ENCODE measurements at regions not wholly inside any gene's neighbourhood (a gene's known extent, or its start where the extent isn't known, plus 50 kb on each side); places are given as distances from the start of the nearest gene placed in this dataset.

- no peaks in the 10 kb centered on the region for H3K4me1 ChIP-seq (ENCODE audit: insufficient read depth, low read length)
- no peak overlapping the region for H3K4me3 ChIP-seq (ENCODE audit: low read length)
- H3K27me3 ChIP-seq (ENCODE audit: insufficient read depth, low read length): no peaks in the 10 kb centered on the region
- H3K9me3 ChIP-seq (ENCODE audit: low read depth, low read length): no peaks in the 10 kb centered on the region
Observed at GRCh38 chr18:22783662-22784076, 149.5 kb upstream of the RBBP8 start.

- Histone ChIP-seq H3K27me3 (ENCODE audit: insufficient read depth, low read length) (no peaks in the 10 kb centered on the region), H3K9me3 (ENCODE audit: low read depth, low read length) (no peaks in the 10 kb centered on the region), H3K4me3 (ENCODE audit: low read length) (no peak overlapping the region), H3K4me1 (ENCODE audit: insufficient read depth, low read length) (peaks cover 9% of the 10 kb centered on the region)
Observed at GRCh38 chr18:22789052-22789451, 144.1 kb upstream of the RBBP8 start.

GRCh38 chr18:22789600-22789999, 143.5 kb upstream of the RBBP8 start:
- no peaks in the 10 kb centered on the region for H3K27me3 ChIP-seq (ENCODE audit: insufficient read depth, low read length)
- no peaks in the 10 kb centered on the region for H3K9me3 ChIP-seq (ENCODE audit: low read depth, low read length)
- H3K4me3 ChIP-seq (ENCODE audit: low read length): no peak overlapping the region
- peaks cover 9% of the 10 kb centered on the region for H3K4me1 ChIP-seq (ENCODE audit: insufficient read depth, low read length)

GRCh38 chr18:22790545-22791309, 142.4 kb upstream of the RBBP8 start:
- H3K4me1 ChIP-seq (ENCODE audit: insufficient read depth, low read length): peaks cover 9% of the 10 kb centered on the region
- H3K4me3 ChIP-seq (ENCODE audit: low read length): no peak overlapping the region
- no peaks in the 10 kb centered on the region for H3K27me3 ChIP-seq (ENCODE audit: insufficient read depth, low read length)
- H3K9me3 ChIP-seq (ENCODE audit: low read depth, low read length): no peaks in the 10 kb centered on the region

GRCh38 chr18:22791310-22791610, 141.9 kb upstream of the RBBP8 start:
- Histone ChIP-seq H3K27me3 (ENCODE audit: insufficient read depth, low read length) (no peaks in the 10 kb centered on the region), H3K9me3 (ENCODE audit: low read depth, low read length) (no peaks in the 10 kb centered on the region), H3K4me3 (ENCODE audit: low read length) (no peak overlapping the region), H3K4me1 (ENCODE audit: insufficient read depth, low read length) (peaks cover 9% of the 10 kb centered on the region)

GRCh38 chr18:22796113-22796512, 137.0 kb upstream of the RBBP8 start:
- Histone ChIP-seq H3K9me3 (ENCODE audit: low read depth, low read length) (no peaks in the 10 kb centered on the region), H3K27me3 (ENCODE audit: insufficient read depth, low read length) (no peaks in the 10 kb centered on the region), H3K4me3 (ENCODE audit: low read length) (no peak overlapping the region), H3K4me1 (ENCODE audit: insufficient read depth, low read length) (peaks cover 2% of the 10 kb centered on the region)

- Histone ChIP-seq H3K4me3 (ENCODE audit: low read length) (no peak overlapping the region), H3K4me1 (ENCODE audit: insufficient read depth, low read length) (no peaks in the 10 kb centered on the region), H3K9me3 (ENCODE audit: low read depth, low read length) (no peaks in the 10 kb centered on the region), H3K27me3 (ENCODE audit: insufficient read depth, low read length) (no peaks in the 10 kb centered on the region)
Observed at GRCh38 chr18:22800551-22800951, 132.6 kb upstream of the RBBP8 start.

GRCh38 chr18:22813648-22814328, 119.3 kb upstream of the RBBP8 start:
- H3K4me3 ChIP-seq (ENCODE audit: low read length): no peak overlapping the region
- H3K4me1 ChIP-seq (ENCODE audit: insufficient read depth, low read length): no peaks in the 10 kb centered on the region
- H3K9me3 ChIP-seq (ENCODE audit: low read depth, low read length): no peaks in the 10 kb centered on the region
- H3K27me3 ChIP-seq (ENCODE audit: insufficient read depth, low read length): peaks cover 14% of the 10 kb centered on the region

- Histone ChIP-seq H3K27me3 (ENCODE audit: insufficient read depth, low read length) (peaks cover 14% of the 10 kb centered on the region), H3K4me3 (ENCODE audit: low read length) (no peak overlapping the region), H3K4me1 (ENCODE audit: insufficient read depth, low read length) (no peaks in the 10 kb centered on the region), H3K9me3 (ENCODE audit: low read depth, low read length) (no peaks in the 10 kb centered on the region)
Observed at GRCh38 chr18:22814329-22814703, 118.8 kb upstream of the RBBP8 start.

GRCh38 chr18:22816266-22817176, 116.6 kb upstream of the RBBP8 start:
- no peaks in the 10 kb centered on the region for H3K9me3 ChIP-seq (ENCODE audit: low read depth, low read length)
- no peak overlapping the region for H3K4me3 ChIP-seq (ENCODE audit: low read length)
- peaks cover 14% of the 10 kb centered on the region for H3K27me3 ChIP-seq (ENCODE audit: insufficient read depth, low read length)
- H3K4me1 ChIP-seq (ENCODE audit: insufficient read depth, low read length): no peaks in the 10 kb centered on the region

GRCh38 chr18:22817844-22818243, 115.3 kb upstream of the RBBP8 start:
- Histone ChIP-seq H3K27me3 (ENCODE audit: insufficient read depth, low read length) (peaks cover 20% of the 10 kb centered on the region), H3K4me1 (ENCODE audit: insufficient read depth, low read length) (no peaks in the 10 kb centered on the region)

GRCh38 chr18:22822024-22822423, 111.1 kb upstream of the RBBP8 start:
- no peaks in the 10 kb centered on the region for H3K4me1 ChIP-seq (ENCODE audit: insufficient read depth, low read length)
- H3K9me3 ChIP-seq (ENCODE audit: low read depth, low read length): peaks cover 2% of the 10 kb centered on the region
- H3K4me3 ChIP-seq (ENCODE audit: low read length): no peak overlapping the region
- H3K27me3 ChIP-seq (ENCODE audit: insufficient read depth, low read length): peaks cover 9% of the 10 kb centered on the region

More at GRCh38 chr18:22817844-22818243, 115.3 kb upstream of the RBBP8 start:
- no peak overlapping the region for H3K4me3 ChIP-seq (ENCODE audit: low read length)
- no peaks in the 10 kb centered on the region for H3K9me3 ChIP-seq (ENCODE audit: low read depth, low read length)

- peaks cover 6% of the 10 kb centered on the region for H3K9me3 ChIP-seq (ENCODE audit: low read depth, low read length)
- H3K27me3 ChIP-seq (ENCODE audit: insufficient read depth, low read length): peaks cover 9% of the 10 kb centered on the region
- no peaks in the 10 kb centered on the region for H3K4me1 ChIP-seq (ENCODE audit: insufficient read depth, low read length)
- H3K4me3 ChIP-seq (ENCODE audit: low read length): no peak overlapping the region
Observed at GRCh38 chr18:22822841-22823508, 110.2 kb upstream of the RBBP8 start.

GRCh38 chr18:22826726-22827125, 106.4 kb upstream of the RBBP8 start:
- Histone ChIP-seq H3K9me3 (ENCODE audit: low read depth, low read length) (peaks cover 6% of the 10 kb centered on the region), H3K4me3 (ENCODE audit: low read length) (no peak overlapping the region), H3K27me3 (ENCODE audit: insufficient read depth, low read length) (peaks cover 8% of the 10 kb centered on the region), H3K4me1 (ENCODE audit: insufficient read depth, low read length) (no peaks in the 10 kb centered on the region)

- peaks cover 6% of the 10 kb centered on the region for H3K9me3 ChIP-seq (ENCODE audit: low read depth, low read length)
- H3K27me3 ChIP-seq (ENCODE audit: insufficient read depth, low read length): peaks cover 4% of the 10 kb centered on the region
- no peaks in the 10 kb centered on the region for H3K4me1 ChIP-seq (ENCODE audit: insufficient read depth, low read length)
- H3K4me3 ChIP-seq (ENCODE audit: low read length): no peak overlapping the region
Observed at GRCh38 chr18:22827216-22827615, 105.9 kb upstream of the RBBP8 start.

Measured in mononuclear cell (primary cell).